AG20443 (cell line): ENCODE measurements at regions not wholly inside any gene's neighbourhood (a gene's known extent, or its start where the extent isn't known, plus 50 kb on each side); places are given as distances from the start of the nearest gene placed in this dataset.
A peak's percentile ranks its signal among the peaks of the same experiment; 100 is the strongest.

Source experiments
- DNase-seq: peaks from one replicate; pipeline ENCODE4 v3.0.0; 2012; ENCODE audit warnings: low spot score, mixed read lengths

GRCh38 chr2:236949089-236949905 is 136.4 kb upstream of the COPS8 start:
- no peak for DNase-seq

- DNase-seq, result no peak
These were observed 133.7 kb upstream of the COPS8 start for GRCh38 chr2:236951830-236952475.

GRCh38 chr2:236954641-236955040 is 131.0 kb upstream of the COPS8 start:
- no peak for DNase-seq

- DNase-seq, result no peak
These were observed 130.1 kb upstream of the COPS8 start for GRCh38 chr2:236955521-236956030.

GRCh38 chr2:236956031-236956618 is 129.6 kb upstream of the COPS8 start:
- no peak for DNase-seq

- DNase-seq, result no peak
These were observed 129.0 kb upstream of the COPS8 start for GRCh38 chr2:236956641-236957040.

- DNase-seq, result no peak
These were observed 126.7 kb upstream of the COPS8 start for GRCh38 chr2:236959036-236959435.

- DNase-seq, result peak; percentile 44
These were observed 125.8 kb upstream of the COPS8 start for GRCh38 chr2:236959876-236960275.

- no peak for DNase-seq
These were observed 125.2 kb upstream of the COPS8 start for GRCh38 chr2:236960531-236960930.

- no peak for DNase-seq
These were observed 122.9 kb upstream of the COPS8 start for GRCh38 chr2:236962816-236963215.

GRCh38 chr2:236963631-236964182 is 122.0 kb upstream of the COPS8 start:
- no peak for DNase-seq

- DNase-seq, result peak; percentile 41
These were observed 121.4 kb upstream of the COPS8 start for GRCh38 chr2:236964291-236964690.

- no peak for DNase-seq
These were observed 120.5 kb upstream of the COPS8 start for GRCh38 chr2:236965021-236965840.

- DNase-seq, result no peak
These were observed 119.9 kb upstream of the COPS8 start for GRCh38 chr2:236965841-236966096.

GRCh38 chr2:236967499-236967783 is 118.2 kb upstream of the COPS8 start:
- no peak for DNase-seq

GRCh38 chr2:236968101-236968879 is 117.4 kb upstream of the COPS8 start:
- no peak for DNase-seq

GRCh38 chr2:236968880-236969534 is 116.7 kb upstream of the COPS8 start:
- DNase-seq, result no peak

- DNase-seq, result no peak
These were observed 115.7 kb upstream of the COPS8 start for GRCh38 chr2:236969767-236970655.

- no peak for DNase-seq
These were observed 115.1 kb upstream of the COPS8 start for GRCh38 chr2:236970656-236971010.
